Aorta (tissue), 5 donors: ENCODE measurements at regions not wholly inside any gene's neighbourhood (a gene's known extent, or its start where the extent isn't known, plus 50 kb on each side); places are given as distances from the start of the nearest gene placed in this dataset.

Experiments
- ATAC-seq: fragments of 200-7000 bp; cut with Tn5 transposase; one replicate; pipeline ENCODE4 v1.9.1; 2022; ENCODE audit warnings: moderate library complexity; ENCODE audit not compliant: low FRiP score
- DNase-seq, 2 donors: peaks; one replicate each; pipeline ENCODE4 v3.0.0-alpha.2; 2020
- H3K27ac ChIP-seq, 2 donors: one replicate each; pipeline ENCODE4 v1.5.1; 2013; ENCODE audit warnings: low read length in 2 of 2, mild to moderate bottlenecking in 2 of 2, moderate library complexity in 2 of 2, control low read depth in 1 of 2, inconsistent platforms in 1 of 2, low read depth in 1 of 2
- H3K27me3 ChIP-seq, 2 donors: one replicate each; pipeline ENCODE4 v1.6.1; 2013; ENCODE audit warnings: control low read depth in 1 of 2, low read length in 1 of 2, mild to moderate bottlenecking in 1 of 2, moderate library complexity in 1 of 2; ENCODE audit not compliant: insufficient read depth in 2 of 2, control insufficient read depth in 1 of 2
- H3K36me3 ChIP-seq, 2 donors: one replicate each; pipeline ENCODE4 v1.6.1; 2013; ENCODE audit warnings: control low read depth in 1 of 2, low read length in 1 of 2, mild to moderate bottlenecking in 1 of 2; ENCODE audit not compliant: insufficient read depth in 2 of 2, control insufficient read depth in 1 of 2
- H3K4me1 ChIP-seq, 2 donors: one replicate each; pipeline ENCODE4 v1.6.1; 2013; ENCODE audit warnings: low read length in 2 of 2, control low read depth in 1 of 2, mild to moderate bottlenecking in 1 of 2, moderate library complexity in 1 of 2; ENCODE audit not compliant: insufficient read depth in 2 of 2, control insufficient read depth in 1 of 2
- H3K4me3 ChIP-seq, 2 donors: one replicate each; pipeline ENCODE4 v1.5.1; 2013; ENCODE audit warnings: low read length in 2 of 2, control low read depth in 1 of 2, mild to moderate bottlenecking in 1 of 2
- H3K9me3 ChIP-seq: one replicate; pipeline ENCODE4 v1.6.1; 2013; ENCODE audit warnings: mild to moderate bottlenecking, low read length; ENCODE audit not compliant: control insufficient read depth
- WGBS, 2 donors: extraction: QIAGEN DNeasy Blood & Tissue Kit; methylation state at CpG; one replicate each; pipeline ENCODE4 v1.1.7; 2013; 5-methylcytosine and 5-hydroxymethylcytosine counted together
- intact Hi-C, 2 donors: fragments of 100-400 bp; cut with DNase I; formaldehyde crosslinking; loops; one replicate each; pipeline versions ENCODE4 v1.14.2 to v1.15.0; 2022
- donor health status: healthy with polysubstance abuse.
- donor health status: Bipolar disorder and iron deficiency.
- donor health status: DM: no; HTN: no; CAD: no.
- donor health status: DM: no; HTN: no; CAD: no.
- donor health status: DM: yes; HTN: yes; CAD: no.

DNA sequence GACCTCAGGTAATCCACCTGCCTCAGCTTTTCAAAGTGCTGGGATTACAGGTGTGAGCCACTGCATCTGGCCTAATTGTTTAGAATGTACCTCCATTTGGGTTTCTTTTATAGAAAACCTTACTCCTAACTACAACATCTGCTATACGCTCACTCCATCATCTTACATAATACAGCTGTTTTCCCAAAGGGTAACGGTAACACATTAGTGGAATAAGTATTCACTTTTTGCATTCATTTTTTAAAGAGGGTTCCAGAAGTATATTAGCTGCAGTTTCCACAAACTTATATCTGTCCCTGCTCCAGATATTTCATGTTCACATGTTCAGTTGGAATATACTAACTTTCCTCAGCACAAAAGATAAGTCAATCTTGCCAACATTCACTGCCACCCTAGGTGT, 640.1 kb upstream of the FSHR start:
- WGBS, 2 donors: 94 to 95% methylated on average over 2 of the region's 2 CpGs
- Histone ChIP-seq H3K27ac (no peak overlapping the region), H3K4me3 (no peak overlapping the region), H3K4me1 (no peaks in the 10 kb centered on the region), H3K9me3 (no peaks in the 10 kb centered on the region), H3K27me3 (no peaks in the 10 kb centered on the region), H3K36me3 (no peaks in the 10 kb centered on the region)
- intact Hi-C loops: no loop called here
- no peak for ATAC-seq
- no peak for DNase-seq

DNA sequence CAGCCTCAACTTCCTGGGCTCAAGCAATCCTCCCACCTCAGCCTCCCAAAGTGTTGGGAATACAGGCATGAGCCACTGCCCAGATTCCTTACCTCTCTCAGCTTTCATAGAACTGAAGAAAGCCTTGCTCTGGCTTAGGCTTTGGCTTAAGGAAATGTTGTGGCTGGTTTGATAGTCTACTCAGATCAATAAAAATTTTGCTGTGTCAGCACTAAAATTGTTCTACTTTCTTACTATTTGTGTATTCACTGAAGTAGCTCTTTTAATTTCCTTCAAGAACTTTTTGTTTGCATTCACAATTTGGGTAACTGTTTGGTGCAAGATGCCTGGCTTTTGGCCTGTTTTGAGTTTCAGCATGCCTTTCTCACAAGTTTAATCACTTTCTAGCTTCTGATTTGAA, 634.0 kb upstream of the FSHR start:
- Histone ChIP-seq H3K4me1 (no peaks in the 10 kb centered on the region), H3K36me3 (no peaks in the 10 kb centered on the region), H3K9me3 (no peaks in the 10 kb centered on the region), H3K27ac (no peak overlapping the region), H3K4me3 (no peak overlapping the region), H3K27me3 (no peaks in the 10 kb centered on the region)
- DNase-seq (no peak), ATAC-seq (no peak)
- intact Hi-C loops: no loop called here

DNA sequence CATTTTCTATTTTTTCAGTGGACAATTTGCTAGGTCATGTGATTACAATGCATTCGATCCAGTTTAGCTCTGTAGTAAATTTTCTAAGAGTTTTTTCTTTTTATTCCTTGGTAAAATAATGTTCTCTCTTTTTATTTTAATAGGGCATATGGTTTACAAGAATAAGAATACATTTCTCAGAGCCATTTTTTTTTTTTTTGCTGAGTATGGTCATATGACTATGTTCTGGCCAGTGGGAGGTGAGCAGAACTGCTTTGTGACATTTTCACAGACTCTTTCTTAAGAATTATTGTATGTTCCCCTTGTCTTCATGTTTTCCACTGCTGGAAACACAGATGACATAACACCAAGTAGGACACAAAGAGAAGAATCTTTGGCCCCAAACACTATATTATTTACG, 626.6 kb upstream of the FSHR start:
- no peak for DNase-seq
- Histone ChIP-seq H3K9me3 (no peaks in the 10 kb centered on the region), H3K4me3 (no peak overlapping the region), H3K4me1 (no peaks in the 10 kb centered on the region), H3K36me3 (no peaks in the 10 kb centered on the region), H3K27me3 (no peaks in the 10 kb centered on the region), H3K27ac (no peak overlapping the region)
- intact Hi-C loops: no loop called here
- 70 to 74% methylated on average over 2 of the region's 2 CpGs for WGBS, 2 donors
- no peak for ATAC-seq

DNA sequence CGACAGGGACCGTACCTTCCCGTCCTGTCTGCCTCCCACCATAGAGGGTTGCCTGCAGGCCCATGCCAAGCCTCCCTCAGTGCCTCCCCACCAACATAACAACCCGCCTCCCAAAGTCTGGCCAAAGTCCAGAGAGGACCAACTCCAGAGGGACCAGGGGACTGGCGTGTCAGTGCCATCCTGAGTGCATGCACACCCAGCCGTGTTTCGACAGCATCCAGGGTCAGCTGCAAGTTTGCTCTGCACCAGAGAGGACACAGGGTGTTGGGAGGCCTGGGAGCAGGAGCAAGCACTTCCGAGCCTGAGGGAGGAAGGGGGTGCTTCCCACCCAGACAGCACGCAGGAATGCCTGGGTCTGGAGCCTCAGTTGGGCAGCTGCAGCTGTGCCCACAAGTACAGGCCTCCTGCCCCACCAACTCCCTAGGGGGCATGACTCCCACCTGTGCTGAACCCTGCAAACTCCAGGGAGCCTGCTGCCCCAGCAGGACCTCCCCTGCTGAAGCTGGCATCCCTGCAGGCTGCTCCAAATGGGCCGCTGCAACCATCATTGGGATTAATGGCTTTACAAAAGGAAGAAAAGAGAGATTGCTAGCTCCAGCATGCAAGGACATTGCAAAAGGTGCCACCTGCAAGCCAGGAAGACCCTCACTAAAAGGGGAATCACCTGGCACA, 618.1 kb upstream of the FSHR start:
- Histone ChIP-seq H3K27me3 (no peaks in the 10 kb centered on the region), H3K36me3 (no peaks in the 10 kb centered on the region), H3K4me3 (no peak overlapping the region), H3K9me3 (no peaks in the 10 kb centered on the region), H3K27ac (no peak overlapping the region), H3K4me1 (no peaks in the 10 kb centered on the region)
- DNase-seq (peak in 1 of 2 donors; percentile 62), ATAC-seq (peak; percentile 30)
- WGBS, 2 donors: 94 to 95% methylated on average over 10 of the region's 10 CpGs
- intact Hi-C loops: loop anchor here (5.0 to 10.0 kb wide), 3 partner anchors 370 to 630 kb away; no protein-coding TSS in a partner anchor

DNA sequence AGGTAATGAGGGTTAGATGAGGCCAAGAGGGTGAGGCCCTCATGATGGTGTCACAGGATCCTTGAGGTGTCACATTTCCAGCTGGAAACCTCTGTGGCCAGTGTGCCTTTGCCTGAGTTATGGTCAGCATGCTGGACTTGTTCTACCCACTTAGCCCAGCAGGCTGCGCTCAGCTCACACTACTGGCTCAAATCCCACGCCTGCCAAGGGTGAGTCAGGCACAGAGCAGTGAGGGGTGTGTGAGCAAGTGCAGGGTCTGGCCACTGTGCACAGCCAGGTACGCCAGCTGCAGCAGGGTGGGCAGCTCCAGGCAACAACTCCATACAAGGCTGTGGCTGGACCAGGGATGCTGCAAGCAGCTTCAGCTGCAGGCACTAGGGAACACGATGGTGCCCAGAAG, 616.6 kb upstream of the FSHR start:
- Histone ChIP-seq H3K4me3 (no peak overlapping the region), H3K36me3 (no peaks in the 10 kb centered on the region), H3K9me3 (no peaks in the 10 kb centered on the region), H3K27me3 (no peaks in the 10 kb centered on the region), H3K4me1 (no peaks in the 10 kb centered on the region), H3K27ac (no peak overlapping the region)
- intact Hi-C loops: loop anchor here (2.0 to 10.0 kb wide), 4 partner anchors 371 to 632 kb away; no protein-coding TSS in a partner anchor
- DNase-seq (peak; percentile 47 to 79), ATAC-seq (peak; percentile 58)
- 41 to 45% methylated on average over 4 of the region's 4 CpGs for WGBS, 2 donors

DNA sequence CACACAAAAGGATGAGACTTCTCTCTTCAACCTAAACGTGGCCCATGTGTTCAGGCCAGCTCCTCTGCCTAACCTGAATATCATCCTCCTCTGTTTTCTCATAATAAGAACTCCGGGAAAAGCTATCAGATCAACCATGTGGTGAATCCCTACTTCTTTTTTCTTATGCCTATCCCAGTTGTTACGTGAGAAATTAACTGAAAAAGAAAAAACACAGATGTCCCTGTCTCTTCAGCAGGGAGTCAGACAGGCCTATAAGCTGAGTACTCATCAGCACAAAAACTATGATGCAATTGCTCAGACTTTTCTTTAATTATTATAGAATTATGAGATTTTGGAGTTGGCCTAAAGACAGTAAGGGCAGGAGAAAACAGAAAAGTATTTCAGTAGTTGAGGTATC, 613.0 kb upstream of the FSHR start:
- 84 to 89% methylated on average over 3 of the region's 3 CpGs for WGBS, 2 donors

DNA sequence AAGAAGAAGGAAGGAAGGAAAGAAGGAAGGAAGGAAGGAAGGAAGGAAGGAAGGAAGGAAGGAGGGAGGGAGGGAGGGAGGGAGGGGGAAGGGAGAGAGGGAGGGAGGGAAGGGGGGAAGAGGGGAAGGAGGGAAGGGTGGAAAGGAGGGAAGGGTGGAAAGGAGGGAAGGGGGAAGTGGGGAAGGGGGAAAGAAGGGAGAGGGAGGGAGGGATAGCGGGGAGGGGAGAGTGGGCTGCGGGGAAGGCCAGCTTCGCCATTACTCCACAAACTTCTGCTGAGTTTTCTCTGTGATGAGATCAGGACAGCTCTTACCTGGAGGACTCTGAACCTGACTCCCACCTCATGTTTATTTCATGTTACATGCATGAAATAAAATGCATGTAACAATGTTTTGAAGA, 601.5 kb upstream of the FSHR start:
- no peaks in the 10 kb centered on the region for H3K27me3 ChIP-seq
- no peak for DNase-seq
- intact Hi-C loops: no loop called here
- 91 to 98% methylated on average over 3 of the region's 3 CpGs for WGBS, 2 donors
- H3K4me3 ChIP-seq: no peak overlapping the region
- no peaks in the 10 kb centered on the region for H3K9me3 ChIP-seq
- H3K27ac ChIP-seq: no peak overlapping the region
- no peak for ATAC-seq
- H3K36me3 ChIP-seq: no peaks in the 10 kb centered on the region
- no peaks in the 10 kb centered on the region for H3K4me1 ChIP-seq

More for the DNA sequence above, 613.0 kb upstream of the FSHR start:
- H3K4me3 ChIP-seq: no peak overlapping the region
- H3K27me3 ChIP-seq: peaks cover 0 to 1% of the 10 kb centered on the region in 2 donors
- intact Hi-C loops: no loop called here
- no peak overlapping the region for H3K27ac ChIP-seq
- ATAC-seq (no peak), DNase-seq (no peak)
- no peaks in the 10 kb centered on the region for H3K4me1 ChIP-seq
- no peaks in the 10 kb centered on the region for H3K9me3 ChIP-seq
- H3K36me3 ChIP-seq: no peaks in the 10 kb centered on the region

DNA sequence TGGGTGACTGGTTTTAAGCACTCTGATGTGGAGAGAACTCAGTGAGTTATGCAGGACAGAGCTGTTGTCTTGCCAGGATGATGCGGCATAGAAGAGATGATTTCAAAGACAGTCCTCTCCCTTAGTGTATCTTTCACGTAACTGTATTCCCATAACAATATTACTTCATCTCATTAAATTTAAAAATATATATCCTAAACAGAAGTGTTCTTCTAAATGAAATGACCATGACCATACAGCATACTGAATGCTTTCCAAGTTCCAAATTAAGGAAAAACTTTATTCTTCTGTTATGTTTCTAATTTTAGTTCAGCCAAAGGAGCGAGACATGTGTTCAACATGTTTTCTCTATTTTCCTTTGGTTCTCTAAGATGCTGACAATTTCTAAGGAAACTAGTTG, 600.1 kb upstream of the FSHR start:
- Histone ChIP-seq H3K9me3 (no peaks in the 10 kb centered on the region), H3K36me3 (no peaks in the 10 kb centered on the region), H3K4me3 (no peak overlapping the region), H3K4me1 (no peaks in the 10 kb centered on the region), H3K27ac (no peak overlapping the region), H3K27me3 (no peaks in the 10 kb centered on the region)
- intact Hi-C loops: no loop called here
- ATAC-seq (no peak), DNase-seq (no peak)
- 47 to 50% methylated on average over 3 of the region's 3 CpGs for WGBS, 2 donors

DNA sequence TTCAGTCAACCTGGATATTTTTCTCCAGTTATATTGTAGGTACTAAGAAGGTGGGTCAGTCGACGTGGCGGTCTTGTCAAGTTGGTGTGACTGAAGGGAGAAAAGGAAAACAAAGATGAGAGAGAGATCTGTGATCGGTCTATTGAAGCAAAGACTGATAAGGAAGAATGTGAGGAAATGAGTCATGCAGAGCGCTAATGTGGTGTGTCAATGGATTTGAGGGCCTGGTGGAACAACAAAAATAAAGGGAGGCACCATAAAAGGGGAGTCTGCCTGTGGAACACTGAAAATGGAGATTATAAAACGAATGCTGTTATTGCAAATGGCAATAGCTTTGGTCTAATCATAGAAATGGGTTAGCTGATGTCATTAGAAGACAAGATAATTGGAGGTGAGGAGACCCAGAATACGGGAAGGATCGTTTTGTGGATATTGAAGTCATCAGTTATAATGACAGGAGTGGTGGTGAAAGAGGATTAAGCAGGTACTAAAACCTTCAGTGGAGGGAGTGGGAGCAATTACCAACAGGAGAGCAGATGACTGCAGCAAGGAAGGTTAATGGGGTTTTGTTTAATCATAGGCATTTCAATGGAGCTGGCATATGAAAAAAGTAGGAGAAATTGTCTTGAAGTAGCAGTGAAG, 599.1 kb upstream of the FSHR start:
- no peaks in the 10 kb centered on the region for H3K36me3 ChIP-seq
- no peak for ATAC-seq
- no peak for DNase-seq
- WGBS, 2 donors: 82 to 85% methylated on average over 8 of the region's 8 CpGs
- H3K27ac ChIP-seq: no peak overlapping the region
- H3K4me1 ChIP-seq: no peaks in the 10 kb centered on the region
- intact Hi-C loops: no loop called here
- no peaks in the 10 kb centered on the region for H3K27me3 ChIP-seq
- H3K4me3 ChIP-seq: no peak overlapping the region
- H3K9me3 ChIP-seq: no peaks in the 10 kb centered on the region
